ENCODE measurements at regions not wholly inside any gene's neighbourhood (a gene's known extent, or its start where the extent isn't known, plus 50 kb on each side); places are given as distances from the start of the nearest gene placed in this dataset.

- no peak for DNase-seq
These were observed 313.5 kb downstream of the TLE4 start for GRCh38 chr9:79885093-79885857.

GRCh38 chr9:79884546-79884945 is 312.8 kb downstream of the TLE4 start:
- no peak for DNase-seq

GRCh38 chr9:79883073-79883645 is 311.4 kb downstream of the TLE4 start:
- peak; percentile 8 for DNase-seq

- DNase-seq, result no peak
These were observed 308.9 kb downstream of the TLE4 start for GRCh38 chr9:79880626-79881025.

GRCh38 chr9:79877943-79878602 is 306.3 kb downstream of the TLE4 start:
- DNase-seq, result no peak

GRCh38 chr9:79868567-79869189 is 296.9 kb downstream of the TLE4 start:
- DNase-seq, result no peak

- DNase-seq, result no peak
These were observed 291.4 kb downstream of the TLE4 start for GRCh38 chr9:79862921-79863890.

- no peak for DNase-seq
These were observed 286.7 kb downstream of the TLE4 start for GRCh38 chr9:79858508-79858907.

- DNase-seq, result no peak
These were observed 285.4 kb downstream of the TLE4 start for GRCh38 chr9:79857188-79857587.

- DNase-seq, result no peak
These were observed 275.3 kb downstream of the TLE4 start for GRCh38 chr9:79847074-79847473.

GRCh38 chr9:79829566-79830302 is 258.0 kb downstream of the TLE4 start:
- DNase-seq, result no peak

- no peak for DNase-seq
These were observed 252.5 kb downstream of the TLE4 start for GRCh38 chr9:79824265-79824664.

- DNase-seq, result no peak
These were observed 245.8 kb downstream of the TLE4 start for GRCh38 chr9:79817438-79818004.

- no peak for DNase-seq
These were observed 241.5 kb downstream of the TLE4 start for GRCh38 chr9:79813258-79813638.

GRCh38 chr9:79812507-79813257 is 240.9 kb downstream of the TLE4 start:
- no peak for DNase-seq

- no peak for DNase-seq
These were observed 240.3 kb downstream of the TLE4 start for GRCh38 chr9:79812099-79812498.

- DNase-seq, result no peak
These were observed 238.2 kb downstream of the TLE4 start for GRCh38 chr9:79809931-79810330.

GRCh38 chr9:79809316-79809876 is 237.6 kb downstream of the TLE4 start:
- DNase-seq, result no peak

GRCh38 chr9:79807971-79808370 is 236.2 kb downstream of the TLE4 start:
- DNase-seq, result no peak

- no peak for DNase-seq
These were observed 234.3 kb downstream of the TLE4 start for GRCh38 chr9:79806086-79806485.

Measured in effector CD4-positive, alpha-beta T cell (primary cell).